ENCODE measurements at regions not wholly inside any gene's neighbourhood (a gene's known extent, or its start where the extent isn't known, plus 50 kb on each side); places are given as distances from the start of the nearest gene placed in this dataset.

- no peak for DNase-seq (ENCODE audit: low read depth in 2 of 2)
These were observed 175.6 kb upstream of the FOXN2 start for GRCh38 chr2:48138898-48139297.

- DNase-seq (ENCODE audit: low read depth in 2 of 2): no peak
These were observed 173.9 kb upstream of the FOXN2 start for GRCh38 chr2:48140586-48140985.

- DNase-seq (ENCODE audit: low read depth in 2 of 2): no peak
These were observed 169.7 kb upstream of the FOXN2 start for GRCh38 chr2:48144777-48145176.

- no peak for DNase-seq (ENCODE audit: low read depth in 2 of 2)
These were observed 168.5 kb upstream of the FOXN2 start for GRCh38 chr2:48145845-48146452.

- no peak for DNase-seq (ENCODE audit: low read depth in 2 of 2)
These were observed 167.9 kb upstream of the FOXN2 start for GRCh38 chr2:48146552-48146951.

- DNase-seq (ENCODE audit: low read depth in 2 of 2): no peak
These were observed 166.8 kb upstream of the FOXN2 start for GRCh38 chr2:48147719-48148118.

- DNase-seq (ENCODE audit: low read depth in 2 of 2): no peak
These were observed 165.5 kb upstream of the FOXN2 start for GRCh38 chr2:48148841-48149430.

- DNase-seq (ENCODE audit: low read depth in 2 of 2): no peak
These were observed 157.3 kb upstream of the FOXN2 start for GRCh38 chr2:48157150-48157549.

GRCh38 chr2:48161628-48162027, 152.9 kb upstream of the FOXN2 start:
- DNase-seq (ENCODE audit: low read depth in 2 of 2): no peak

- DNase-seq (ENCODE audit: low read depth in 2 of 2): no peak
These were observed 151.7 kb upstream of the FOXN2 start for GRCh38 chr2:48162742-48163141.

- no peak for DNase-seq (ENCODE audit: low read depth in 2 of 2)
These were observed 149.3 kb upstream of the FOXN2 start for GRCh38 chr2:48165070-48165753.

- no peak for DNase-seq (ENCODE audit: low read depth in 2 of 2)
These were observed 145.3 kb upstream of the FOXN2 start for GRCh38 chr2:48169141-48169592.

- no peak for DNase-seq (ENCODE audit: low read depth in 2 of 2)
These were observed 144.2 kb upstream of the FOXN2 start for GRCh38 chr2:48170281-48170680.

GRCh38 chr2:48173141-48173540, 141.3 kb upstream of the FOXN2 start:
- DNase-seq (ENCODE audit: low read depth in 2 of 2): no peak

- no peak for DNase-seq (ENCODE audit: low read depth in 2 of 2)
These were observed 140.0 kb upstream of the FOXN2 start for GRCh38 chr2:48174503-48174902.

- no peak for DNase-seq (ENCODE audit: low read depth in 2 of 2)
These were observed 139.2 kb upstream of the FOXN2 start for GRCh38 chr2:48175254-48175653.

GRCh38 chr2:48175656-48176055, 138.8 kb upstream of the FOXN2 start:
- DNase-seq (ENCODE audit: low read depth in 2 of 2): no peak

- no peak for DNase-seq (ENCODE audit: low read depth in 2 of 2)
These were observed 137.6 kb upstream of the FOXN2 start for GRCh38 chr2:48176876-48177275.

- DNase-seq (ENCODE audit: low read depth in 2 of 2): no peak
These were observed 135.9 kb upstream of the FOXN2 start for GRCh38 chr2:48178611-48179010.

- no peak for DNase-seq (ENCODE audit: low read depth in 2 of 2)
These were observed 133.9 kb upstream of the FOXN2 start for GRCh38 chr2:48180557-48180956.

- no peak for DNase-seq (ENCODE audit: low read depth in 2 of 2)
These were observed 131.2 kb upstream of the FOXN2 start for GRCh38 chr2:48183276-48183675.

- DNase-seq (ENCODE audit: low read depth in 2 of 2): no peak
These were observed 130.5 kb upstream of the FOXN2 start for GRCh38 chr2:48183991-48184390.

- no peak for DNase-seq (ENCODE audit: low read depth in 2 of 2)
These were observed 127.0 kb upstream of the FOXN2 start for GRCh38 chr2:48187503-48187902.

Measured in stimulated activated CD4-positive, alpha-beta T cell treated with anti-CD3 and anti-CD28 coated beads, Interleukin-15, amount 100 ng/mL, for 48 hours (primary cell).